HEK293 (cell line): ENCODE measurements at regions not wholly inside any gene's neighbourhood (a gene's known extent, or its start where the extent isn't known, plus 50 kb on each side); places are given as distances from the start of the nearest gene placed in this dataset.

Experiments used
- CTCF ChIP-seq: fragments of 450-650 bp; formaldehyde crosslinking; IDR thresholded peaks from 2 replicates; pipeline ENCODE4 v1.5.1; 2016; ENCODE audit warnings: missing biosample characterization, missing genetic modification characterization
- HOXC10 ChIP-seq: sonication (generic); formaldehyde crosslinking; IDR thresholded peaks from 2 replicates; pipeline ENCODE4 v1.8.1; 2023; ENCODE audit warnings: mild to moderate bottlenecking, missing genetic modification reagents
- TSHZ1 ChIP-seq: fragments of 450-650 bp; formaldehyde crosslinking; IDR thresholded peaks from 2 replicates; pipeline ENCODE4 v1.5.1; 2016; ENCODE audit warnings: missing biosample characterization, missing genetic modification characterization, borderline replicate concordance
- ZBTB7A ChIP-seq: fragments of 450-650 bp; formaldehyde crosslinking; IDR thresholded peaks from 2 replicates; pipeline ENCODE4 v1.5.1; 2016; ENCODE audit warnings: low read depth, missing biosample characterization, missing genetic modification characterization
- ZNF174 ChIP-seq: fragments of 450-650 bp; formaldehyde crosslinking; IDR thresholded peaks from 2 replicates; pipeline ENCODE4 v1.5.0; 2017; ENCODE audit warnings: missing biosample characterization, mild to moderate bottlenecking, missing genetic modification characterization
- ZNF335 ChIP-seq: fragments of 450-650 bp; formaldehyde crosslinking; conservative IDR thresholded peaks from 2 replicates; pipeline ENCODE4 v1.5.1; 2016; ENCODE audit warnings: missing biosample characterization, missing genetic modification characterization
- ZNF394 ChIP-seq: fragments of 450-650 bp; formaldehyde crosslinking; IDR thresholded peaks from 2 replicates; pipeline ENCODE4 v1.5.1; 2016; ENCODE audit warnings: missing biosample characterization, missing genetic modification characterization, mild to moderate bottlenecking, moderate library complexity, borderline replicate concordance
- ZNF707 ChIP-seq: fragments of 450-650 bp; formaldehyde crosslinking; IDR thresholded peaks from 2 replicates; pipeline ENCODE4 v1.5.1; 2016; ENCODE audit warnings: missing biosample characterization, missing genetic modification characterization
- ZSCAN18 ChIP-seq: fragments of 450-650 bp; formaldehyde crosslinking; IDR thresholded peaks from 2 replicates; pipeline ENCODE4 v1.5.1; 2016; ENCODE audit warnings: missing biosample characterization, missing genetic modification characterization

- no peak for TF ChIP-seq CTCF (tag by site-specific recombination)
- TF ChIP-seq ZNF335: no peak
- no peak for TF ChIP-seq ZBTB7A (tag by site-specific recombination)
- no peak for TF ChIP-seq ZSCAN18 (tag by site-specific recombination)
- TF ChIP-seq ZNF707 (tag by site-specific recombination): no peak
- TF ChIP-seq HOXC10 (CRISPR knock-in tag): no peak
- no peak for TF ChIP-seq ZNF394
- no peak for TF ChIP-seq ZNF174 (tag by site-specific recombination)
- no peak for TF ChIP-seq TSHZ1 (tag by site-specific recombination)
These were observed 1140.2 kb downstream of the NCAM2 start for GRCh38 chr21:22138297-22139016.
